ENCODE measurements at regions not wholly inside any gene's neighbourhood (a gene's known extent, or its start where the extent isn't known, plus 50 kb on each side); places are given as distances from the start of the nearest gene placed in this dataset.

DNA sequence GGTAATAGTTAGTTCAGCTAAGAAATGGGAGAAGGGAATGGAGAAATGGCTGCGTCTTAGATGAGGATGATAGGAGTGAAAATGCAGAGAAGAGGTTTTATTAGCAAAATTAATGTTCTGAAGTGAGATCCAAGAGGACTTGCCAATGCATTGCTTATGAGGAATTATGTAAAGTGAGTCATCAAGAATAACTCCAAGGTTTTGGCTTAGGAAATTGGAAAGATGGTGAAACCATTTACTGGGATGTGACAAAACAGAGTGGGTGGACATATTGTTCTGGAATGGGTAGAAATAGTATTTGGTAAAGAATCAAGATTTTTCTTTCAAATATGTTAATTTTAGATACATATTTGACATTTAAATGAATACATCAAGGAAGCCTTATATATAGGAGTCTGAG lies 306.6 kb upstream of the CYRIA start:
- TF ChIP-seq, protein P1, sequence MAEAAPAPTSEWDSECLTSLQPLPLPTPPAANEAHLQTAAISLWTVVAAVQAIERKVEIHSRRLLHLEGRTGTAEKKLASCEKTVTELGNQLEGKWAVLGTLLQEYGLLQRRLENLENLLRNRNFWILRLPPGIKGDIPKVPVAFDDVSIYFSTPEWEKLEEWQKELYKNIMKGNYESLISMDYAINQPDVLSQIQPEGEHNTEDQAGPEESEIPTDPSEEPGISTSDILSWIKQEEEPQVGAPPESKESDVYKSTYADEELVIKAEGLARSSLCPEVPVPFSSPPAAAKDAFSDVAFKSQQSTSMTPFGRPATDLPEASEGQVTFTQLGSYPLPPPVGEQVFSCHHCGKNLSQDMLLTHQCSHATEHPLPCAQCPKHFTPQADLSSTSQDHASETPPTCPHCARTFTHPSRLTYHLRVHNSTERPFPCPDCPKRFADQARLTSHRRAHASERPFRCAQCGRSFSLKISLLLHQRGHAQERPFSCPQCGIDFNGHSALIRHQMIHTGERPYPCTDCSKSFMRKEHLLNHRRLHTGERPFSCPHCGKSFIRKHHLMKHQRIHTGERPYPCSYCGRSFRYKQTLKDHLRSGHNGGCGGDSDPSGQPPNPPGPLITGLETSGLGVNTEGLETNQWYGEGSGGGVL (tag by site-specific recombination; IDR thresholded peaks at IDR 0.05) = no peak
- TF ChIP-seq, protein P2, sequence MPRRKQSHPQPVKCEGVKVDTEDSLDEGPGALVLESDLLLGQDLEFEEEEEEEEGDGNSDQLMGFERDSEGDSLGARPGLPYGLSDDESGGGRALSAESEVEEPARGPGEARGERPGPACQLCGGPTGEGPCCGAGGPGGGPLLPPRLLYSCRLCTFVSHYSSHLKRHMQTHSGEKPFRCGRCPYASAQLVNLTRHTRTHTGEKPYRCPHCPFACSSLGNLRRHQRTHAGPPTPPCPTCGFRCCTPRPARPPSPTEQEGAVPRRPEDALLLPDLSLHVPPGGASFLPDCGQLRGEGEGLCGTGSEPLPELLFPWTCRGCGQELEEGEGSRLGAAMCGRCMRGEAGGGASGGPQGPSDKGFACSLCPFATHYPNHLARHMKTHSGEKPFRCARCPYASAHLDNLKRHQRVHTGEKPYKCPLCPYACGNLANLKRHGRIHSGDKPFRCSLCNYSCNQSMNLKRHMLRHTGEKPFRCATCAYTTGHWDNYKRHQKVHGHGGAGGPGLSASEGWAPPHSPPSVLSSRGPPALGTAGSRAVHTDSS (tag by site-specific recombination; IDR thresholded peaks at IDR 0.05) = no peak
